SK-N-SH (cell line): ENCODE measurements at regions not wholly inside any gene's neighbourhood (a gene's known extent, or its start where the extent isn't known, plus 50 kb on each side); places are given as distances from the start of the nearest gene placed in this dataset.
A peak's percentile ranks its signal among the peaks of the same experiment; 100 is the strongest.
"Not testable (repeated sequence)": the region's sequence is repeated elsewhere in the genome, so short reads cannot be mapped to it uniquely, and the experiment has no call there.

Experiments
- CTCF ChIA-PET: fragments of 300-600, 350-600 bp; formaldehyde crosslinking; extraction: SDS; loops from one replicate; lab custom pipeline; 2021; lab: Yijun Ruan, JAX
- POLR2A ChIA-PET: fragments of 350-600 bp; sonication (Branson Sonifier 250); formaldehyde crosslinking; extraction: SDS; loops from one replicate; lab custom pipeline; 2020; ENCODE audit warnings: antibody characterized with exemption, inconsistent platforms; lab: Yijun Ruan, JAX
- DNase-seq: peaks from one replicate; pipeline ENCODE4 v3.0.0; 2012
- H2AFZ ChIP-seq: fragments of 200-600 bp; sonication (generic); 2 replicates; pipeline ENCODE4 v1.8.1; 2016; ENCODE audit warnings: antibody characterized with exemption, mild to moderate bottlenecking, low read depth
- H3F3A ChIP-seq: fragments of 200-600 bp; sonication (generic); replicated peaks from 2 replicates; pipeline ENCODE3; 2016; ENCODE audit warnings: antibody characterized with exemption, mild to moderate bottlenecking; ENCODE audit not compliant: insufficient read depth
- H3K27ac ChIP-seq, 2 experiments: fragments of 200-500 bp in 1 of 2; fragments of 200-600 bp in 1 of 2; sonication (Bioruptor generic) in 1 of 2; sonication (generic), shearing (Covaris generic) in 1 of 2; 2 replicates each; pipeline versions ENCODE4 v1.5.1 to v1.6.1; 2014 to 2016; ENCODE audit warnings: low read depth in 2 of 2, inconsistent platforms in 1 of 2, low read length in 1 of 2, mild to moderate bottlenecking in 1 of 2, mixed read lengths in 1 of 2
- H3K27me3 ChIP-seq: fragments of 200-600 bp; sonication (generic), shearing (Covaris generic); 2 replicates; pipeline ENCODE4 v1.6.1; 2016; ENCODE audit warnings: mixed run types; ENCODE audit not compliant: insufficient read depth
- H3K36me3 ChIP-seq, 2 experiments: fragments of 200-500 bp in 1 of 2; fragments of 200-600 bp in 1 of 2; sonication (Bioruptor generic) in 1 of 2; sonication (generic) in 1 of 2; replicated peaks in 1 of 2; 2 replicates each; pipeline versions ENCODE3 to v1.5.1; 2014 to 2016; ENCODE audit warnings: low read length in 1 of 2, mild to moderate bottlenecking in 1 of 2; ENCODE audit not compliant: insufficient read depth in 2 of 2, control insufficient read depth in 1 of 2
- H3K4me1 ChIP-seq, 2 experiments: fragments of 200-500 bp in 1 of 2; fragments of 200-600 bp in 1 of 2; sonication (Bioruptor generic) in 1 of 2; sonication (generic), shearing (Covaris generic) in 1 of 2; 2 replicates each; pipeline versions ENCODE4 v1.5.1 to v1.6.1; 2014 to 2016; ENCODE audit warnings: low read depth in 1 of 2, low read length in 1 of 2, mixed run types in 1 of 2; ENCODE audit not compliant: insufficient read depth in 2 of 2, control insufficient read depth in 1 of 2
- H3K4me2 ChIP-seq: fragments of 200-600 bp; sonication (generic), shearing (Covaris generic); 2 replicates; pipeline ENCODE4 v1.6.1; 2017; ENCODE audit warnings: mixed run types
- H3K4me3 ChIP-seq, 2 experiments: fragments of 200-500 bp in 1 of 2; fragments of 200-600 bp in 1 of 2; sonication (Bioruptor generic) in 1 of 2; sonication (generic), shearing (Covaris generic) in 1 of 2; 2 replicates each; pipeline versions ENCODE4 v1.5.1 to v1.8.1; 2014 to 2016; ENCODE audit warnings: low read depth in 2 of 2, inconsistent platforms in 1 of 2, low read length in 1 of 2, mild to moderate bottlenecking in 1 of 2, mixed read lengths in 1 of 2, moderate library complexity in 1 of 2
- H3K79me2 ChIP-seq: fragments of 200-600 bp; sonication (generic); 2 replicates; pipeline ENCODE4 v1.8.1; 2017; ENCODE audit warnings: mild to moderate bottlenecking; ENCODE audit not compliant: insufficient read depth
- H3K9ac ChIP-seq: fragments of 200-600 bp; sonication (generic); 2 replicates; pipeline ENCODE4 v1.6.1; 2017; ENCODE audit warnings: mixed run types
- H3K9me2 ChIP-seq: fragments of 200-600 bp; sonication (generic); 2 replicates; pipeline ENCODE4 v1.6.1; 2017; ENCODE audit warnings: mixed run types
- H3K9me3 ChIP-seq: fragments of 200-600 bp; sonication (generic); 2 replicates; pipeline ENCODE4 v1.6.1; 2017; ENCODE audit warnings: mixed run types, mild to moderate bottlenecking, moderate library complexity
- H4K20me1 ChIP-seq: fragments of 200-600 bp; sonication (generic); 2 replicates; pipeline ENCODE4 v1.6.1; 2017; ENCODE audit warnings: mild to moderate bottlenecking, mixed run types; ENCODE audit not compliant: insufficient read depth
- EZH2phosphoT487 ChIP-seq: fragments of 200-600 bp; sonication (generic); IDR thresholded peaks from 2 replicates; pipeline ENCODE4 v1.6.1; 2017; ENCODE audit warnings: low read depth, mixed run types, mild to moderate bottlenecking, antibody characterized with exemption, moderate library complexity, borderline replicate concordance
- IRF3 ChIP-seq: fragments of 150-350 bp; IDR thresholded peaks from 2 replicates; pipeline ENCODE4 v1.6.1; 2016; ENCODE audit warnings: mild to moderate bottlenecking, low read depth, low read length
- MEF2A ChIP-seq: IDR thresholded peaks from 2 replicates; pipeline ENCODE4 v1.4.0; 2012; ENCODE audit warnings: low read depth, borderline replicate concordance
- RAD21 ChIP-seq: IDR thresholded peaks from 2 replicates; pipeline ENCODE4 v1.6.1; 2012; ENCODE audit warnings: mild to moderate bottlenecking, low read length
- RXRA ChIP-seq: IDR thresholded peaks from 2 replicates; pipeline ENCODE4 v1.4.0; 2012; ENCODE audit warnings: low read depth, mild to moderate bottlenecking, borderline replicate concordance
- TAF1 ChIP-seq: IDR thresholded peaks from 2 replicates; pipeline ENCODE4 v1.6.1; 2012; ENCODE audit warnings: low read depth, mild to moderate bottlenecking, low read length, moderate library complexity, borderline replicate concordance
- USF1 ChIP-seq: IDR thresholded peaks from 2 replicates; pipeline ENCODE4 v1.4.0; 2012; ENCODE audit warnings: low read depth, borderline replicate concordance
- YY1 ChIP-seq: IDR thresholded peaks from 2 replicates; pipeline ENCODE4 v1.4.0; 2012; ENCODE audit warnings: low read depth, mild to moderate bottlenecking
- WGBS: methylation state at CpG from one replicate; pipeline ENCODE4 v1.1.6; 2017; ENCODE audit warnings: low lambda C conversion rate; 5-methylcytosine and 5-hydroxymethylcytosine counted together

DNA sequence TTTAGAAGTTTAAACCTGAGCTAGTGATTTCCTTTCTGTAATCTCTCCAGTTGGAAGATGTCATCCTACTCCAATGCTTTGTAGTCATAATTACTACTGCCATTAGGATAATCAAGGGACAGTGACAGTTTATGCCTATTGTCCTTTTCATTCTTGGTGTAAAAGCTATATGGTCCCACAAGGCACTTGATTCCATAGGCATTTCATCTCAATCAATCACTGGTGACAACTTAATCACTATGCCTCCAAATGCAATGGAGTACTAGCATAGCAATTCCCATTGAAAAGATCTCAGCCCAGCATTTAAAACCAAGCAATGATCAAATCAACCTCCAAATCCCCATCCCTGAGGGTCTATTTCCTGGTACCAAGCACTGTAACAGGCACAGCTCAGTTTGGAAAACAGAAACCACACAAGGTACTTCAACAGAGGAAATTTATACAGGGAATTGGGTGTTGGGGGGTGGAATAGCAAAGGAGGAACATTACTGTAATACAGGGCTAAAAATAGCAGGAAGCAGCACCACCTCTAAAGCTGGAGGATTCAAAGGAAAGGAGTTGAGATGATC is 51.0 kb downstream of the FHIP2A start:
- Histone ChIP-seq H3K9ac (no peak overlapping the region), H3K79me2 (no peaks in the 10 kb centered on the region), H3K27ac (no peak overlapping the region), H3K27me3 (no peaks in the 10 kb centered on the region), H2AFZ (no peak overlapping the region), H3K9me3 (no peaks in the 10 kb centered on the region), H3K4me1 (peaks cover 3 to 5% of the 10 kb centered on the region in 2 experiments; a peak in 3 of 4 replicates), H3K36me3 (no peaks in the 10 kb centered on the region), H3K4me3 (no peak overlapping the region), H3K9me2 (no peaks in the 10 kb centered on the region), H3F3A (peaks cover 35% of the 10 kb centered on the region), H3K4me2 (no peak overlapping the region), H4K20me1 (no peaks in the 10 kb centered on the region)
- ChIA-PET CTCF (interaction anchor here (0.6 to 12.3 kb wide), 4 partner anchors 51 to 1514 kb away, joined by 4 to 235 read pairs (median 6); partner anchors contain the start of gene FHIP2A), POLR2A (no interaction called here)
- no peak for TF ChIP-seq RAD21
- TF ChIP-seq EZH2phosphoT487, result no peak
- no peak for TF ChIP-seq TAF1
- no peak for TF ChIP-seq MEF2A
- TF ChIP-seq RXRA, result no peak
- no peak for DNase-seq

- Histone ChIP-seq H3K79me2 (no peaks in the 10 kb centered on the region), H3K36me3 (no peaks in the 10 kb centered on the region), H4K20me1 (no peaks in the 10 kb centered on the region), H3K4me1 (peaks cover 2 to 6% of the 10 kb centered on the region in 2 experiments; a peak in 3 of 4 replicates), H3K27ac (no peak overlapping the region), H3K4me3 (no peak overlapping the region), H2AFZ (no peak overlapping the region), H3F3A (peaks cover 14% of the 10 kb centered on the region), H3K4me2 (no peak overlapping the region), H3K9ac (no peak overlapping the region), H3K9me2 (no peaks in the 10 kb centered on the region), H3K9me3 (no peaks in the 10 kb centered on the region), H3K27me3 (no peaks in the 10 kb centered on the region)
- 84% methylated on average over 17 of the region's 17 CpGs for WGBS
- POLR2A ChIA-PET, result no interaction called here
- CTCF ChIA-PET, result interaction anchor here (0.6 to 12.3 kb wide), 6 partner anchors 10 to 404 kb away, joined by 3 to 235 read pairs (median 3); no protein-coding TSS in a partner anchor
- no peak for TF ChIP-seq IRF3
- TF ChIP-seq YY1, result no peak
- peak; percentile 47 for TF ChIP-seq RAD21
- no peak for TF ChIP-seq USF1
- peak; percentile 61 for DNase-seq
Observed at GRCh38 chr10:114874827-114875411, 53.3 kb downstream of the FHIP2A start.

- H3K4me1 ChIP-seq, H3K27ac ChIP-seq, DNase-seq, H3K79me2 ChIP-seq, H3K9ac ChIP-seq, H2AFZ ChIP-seq, POLR2A ChIA-PET, H3K4me2 ChIP-seq, H4K20me1 ChIP-seq, H3K4me3 ChIP-seq, H3F3A ChIP-seq, H3K9me2 ChIP-seq, H3K9me3 ChIP-seq, H3K27me3 ChIP-seq, H3K36me3 ChIP-seq: not testable (repeated sequence)
- CTCF ChIA-PET, result interaction anchor here (0.9 to 12.3 kb wide), 11 partner anchors 9 to 729 kb away, joined by 3 to 235 read pairs (median 7); partner anchors contain the start of gene FHIP2A
- 100% methylated on average over 4 of the region's 4 CpGs for WGBS
Observed at GRCh38 chr10:114875590-114876081, 54.1 kb downstream of the FHIP2A start.
